Uterus (tissue), 3 donors: ENCODE measurements at regions not wholly inside any gene's neighbourhood (a gene's known extent, or its start where the extent isn't known, plus 50 kb on each side); places are given as distances from the start of the nearest gene placed in this dataset.
"Not testable (repeated sequence)": the region's sequence is repeated elsewhere in the genome, so short reads cannot be mapped to it uniquely, and the experiment has no call there.

Experiments used
- DNase-seq, 2 donors: peaks; one replicate each; pipeline ENCODE4 v3.0.0-alpha.2; 2019 to 2020
- H3K27ac ChIP-seq, 2 donors: fragments of 200-600 bp; sonication (generic); 1 replicate in 1 of 2; 2 replicates in 1 of 2; pipeline ENCODE4 v1.5.1; 2016 to 2018
- H3K27me3 ChIP-seq, 2 donors: fragments of 200-600 bp; sonication (generic); one replicate each; pipeline ENCODE4 v1.5.1; 2018 to 2019; ENCODE audit warnings: control low read depth in 1 of 2
- H3K36me3 ChIP-seq, 2 donors: fragments of 200-600 bp; sonication (generic); one replicate each; pipeline ENCODE4 v1.5.1; 2019; ENCODE audit warnings: control low read depth in 1 of 2
- H3K4me1 ChIP-seq, 2 donors: fragments of 200-600 bp; sonication (generic); one replicate each; pipeline ENCODE4 v1.5.1; 2018 to 2019; ENCODE audit warnings: control low read depth in 1 of 2
- H3K4me3 ChIP-seq, 2 donors: fragments of 200-600 bp; sonication (generic); 1 replicate in 1 of 2; 2 replicates in 1 of 2; pipeline ENCODE4 v1.5.1; 2018 to 2019; ENCODE audit warnings: mild to moderate bottlenecking in 1 of 2
- H3K9me3 ChIP-seq, 2 donors: fragments of 200-600 bp; sonication (generic); one replicate each; pipeline ENCODE4 v1.5.1; 2019; ENCODE audit warnings: control low read depth in 1 of 2
- POLR2A ChIP-seq, 2 donors: fragments of 450-650 bp; IDR thresholded peaks; one replicate each; pipeline ENCODE4 v1.6.1; 2016; ENCODE audit warnings: antibody characterized with exemption in 2 of 2, mild to moderate bottlenecking in 1 of 2, moderate library complexity in 1 of 2
- intact Hi-C: fragments of 100-400 bp; cut with DNase I; formaldehyde crosslinking; loops from one replicate; pipeline ENCODE4 v1.15.1; 2023; ENCODE audit warnings: low total_unique reads
- TF ChIP-seq, protein P1 (sequence below), 4 experiments: fragments of 200-600 bp in 2 of 4; fragments of 450-650 bp in 2 of 4; sonication (generic) in 2 of 4; IDR thresholded peaks; one replicate each; pipeline ENCODE4 v1.5.1; 2016 to 2019; ENCODE audit warnings: antibody characterized with exemption in 4 of 4, mild to moderate bottlenecking in 2 of 4, moderate library complexity in 1 of 4
- donor health status: DM: yes; HTN: yes; CAD: no.

- no peak for TF ChIP-seq POLR2A (IDR thresholded peaks at IDR 0.05)
- TF ChIP-seq, protein P1, sequence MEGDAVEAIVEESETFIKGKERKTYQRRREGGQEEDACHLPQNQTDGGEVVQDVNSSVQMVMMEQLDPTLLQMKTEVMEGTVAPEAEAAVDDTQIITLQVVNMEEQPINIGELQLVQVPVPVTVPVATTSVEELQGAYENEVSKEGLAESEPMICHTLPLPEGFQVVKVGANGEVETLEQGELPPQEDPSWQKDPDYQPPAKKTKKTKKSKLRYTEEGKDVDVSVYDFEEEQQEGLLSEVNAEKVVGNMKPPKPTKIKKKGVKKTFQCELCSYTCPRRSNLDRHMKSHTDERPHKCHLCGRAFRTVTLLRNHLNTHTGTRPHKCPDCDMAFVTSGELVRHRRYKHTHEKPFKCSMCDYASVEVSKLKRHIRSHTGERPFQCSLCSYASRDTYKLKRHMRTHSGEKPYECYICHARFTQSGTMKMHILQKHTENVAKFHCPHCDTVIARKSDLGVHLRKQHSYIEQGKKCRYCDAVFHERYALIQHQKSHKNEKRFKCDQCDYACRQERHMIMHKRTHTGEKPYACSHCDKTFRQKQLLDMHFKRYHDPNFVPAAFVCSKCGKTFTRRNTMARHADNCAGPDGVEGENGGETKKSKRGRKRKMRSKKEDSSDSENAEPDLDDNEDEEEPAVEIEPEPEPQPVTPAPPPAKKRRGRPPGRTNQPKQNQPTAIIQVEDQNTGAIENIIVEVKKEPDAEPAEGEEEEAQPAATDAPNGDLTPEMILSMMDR (IDR thresholded peaks at IDR 0.05), result peak; percentile 20 to 53 (median 40)
- no peak for DNase-seq
- H3K4me3 ChIP-seq, result no peak overlapping the region
- H3K9me3 ChIP-seq, result no peaks in the 10 kb centered on the region
- intact Hi-C loops, result no loop called here
- H3K27ac ChIP-seq, result no peak overlapping the region
- H3K36me3 ChIP-seq, result no peaks in the 10 kb centered on the region
- no peaks in the 10 kb centered on the region for H3K4me1 ChIP-seq
- H3K27me3 ChIP-seq, result no peaks in the 10 kb centered on the region
Measured at GRCh38 chr1:38586993-38587646, 272.5 kb downstream of the RRAGC start.

- Histone ChIP-seq H3K4me1 (no peaks in the 10 kb centered on the region), H3K36me3 (no peaks in the 10 kb centered on the region), H3K27ac (no peak overlapping the region), H3K4me3 (no peak overlapping the region), H3K9me3 (no peaks in the 10 kb centered on the region), H3K27me3 (no peaks in the 10 kb centered on the region)
- no peak for DNase-seq
- TF ChIP-seq, protein P1 (IDR thresholded peaks at IDR 0.05), result no peak
- no peak for TF ChIP-seq POLR2A (IDR thresholded peaks at IDR 0.05)
- intact Hi-C loops, result no loop called here
Measured at GRCh38 chr1:38585971-38586370, 273.6 kb downstream of the RRAGC start.

DNA sequence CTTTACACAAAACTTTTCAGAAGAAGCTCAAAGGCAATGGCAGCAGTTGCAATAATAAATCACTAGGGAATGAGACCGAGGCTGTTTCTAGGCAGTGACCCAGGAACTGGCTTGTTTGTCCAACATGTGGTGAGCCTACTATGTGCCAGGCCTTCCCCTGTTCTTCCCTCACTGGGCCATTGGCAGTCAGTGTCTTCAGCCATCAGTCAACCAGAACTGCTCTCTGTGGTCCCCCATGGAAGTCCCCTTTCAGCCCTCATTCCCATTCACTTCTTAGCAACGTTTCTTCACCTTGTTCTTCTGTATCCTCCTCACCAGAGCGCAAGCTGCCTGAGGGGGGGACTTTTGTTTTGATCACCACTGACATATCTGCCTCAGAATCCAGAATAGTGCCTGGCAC is 274.1 kb downstream of the RRAGC start:
- intact Hi-C loops, result no loop called here

DNA sequence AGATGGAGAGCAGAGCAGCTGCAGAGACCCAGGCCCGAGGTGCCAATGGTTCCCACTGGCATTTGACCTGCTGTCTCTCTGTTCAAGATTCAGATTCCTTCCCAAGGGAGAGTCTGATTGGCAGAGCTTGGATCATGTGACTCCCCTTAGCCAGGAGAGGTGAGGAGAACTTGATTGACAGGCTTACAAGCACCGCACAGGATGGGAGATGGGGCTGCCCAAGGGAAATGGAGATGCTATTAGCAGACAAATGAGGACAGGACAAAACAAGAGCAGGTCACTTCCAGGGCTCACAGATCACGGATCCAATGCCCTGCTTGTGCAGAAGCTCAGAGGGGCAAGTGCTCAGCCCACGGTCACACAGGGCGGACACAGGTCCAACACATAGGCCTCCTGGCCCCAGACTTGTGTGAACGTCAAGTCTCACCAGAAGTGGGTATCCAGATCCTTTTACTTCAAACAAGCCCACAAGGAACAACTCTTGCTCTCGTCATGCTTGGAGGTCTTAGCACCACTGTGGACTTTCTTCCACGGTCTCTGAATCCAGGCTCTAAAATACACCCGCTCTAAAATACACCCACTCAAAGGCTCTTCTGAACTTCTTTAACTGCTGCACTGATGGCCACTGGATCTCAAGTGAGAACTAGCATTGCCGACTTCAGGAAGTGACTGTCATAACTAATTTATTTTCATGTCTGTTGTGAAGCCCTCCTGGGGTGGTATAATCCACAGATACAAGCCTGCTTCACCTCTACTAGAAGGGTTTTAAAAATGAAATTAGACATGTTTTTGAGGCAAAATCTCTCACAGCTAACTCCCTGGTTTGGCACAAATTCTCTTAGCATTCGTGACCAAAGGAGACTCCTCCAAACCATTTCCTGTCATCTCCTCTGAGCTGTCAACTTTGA is 274.9 kb downstream of the RRAGC start:
- intact Hi-C loops, result no loop called here
- DNase-seq, result no peak
- no peak overlapping the region for H3K4me3 ChIP-seq
- no peaks in the 10 kb centered on the region for H3K36me3 ChIP-seq
- H3K27ac ChIP-seq, result no peak overlapping the region
- no peaks in the 10 kb centered on the region for H3K9me3 ChIP-seq
- peaks cover 0 to under 1% of the 10 kb centered on the region in 2 donors for H3K27me3 ChIP-seq
- no peaks in the 10 kb centered on the region for H3K4me1 ChIP-seq
- TF ChIP-seq, protein P1 (IDR thresholded peaks at IDR 0.05), result no peak
- TF ChIP-seq POLR2A (IDR thresholded peaks at IDR 0.05), result no peak

More for the DNA sequence above, 274.1 kb downstream of the RRAGC start:
- no peak for DNase-seq
- H3K27me3 ChIP-seq, result no peaks in the 10 kb centered on the region
- no peaks in the 10 kb centered on the region for H3K4me1 ChIP-seq
- no peak for TF ChIP-seq POLR2A (IDR thresholded peaks at IDR 0.05)
- TF ChIP-seq, protein P1 (IDR thresholded peaks at IDR 0.05), result no peak
- no peak overlapping the region for H3K27ac ChIP-seq
- H3K9me3 ChIP-seq, result no peaks in the 10 kb centered on the region
- H3K36me3 ChIP-seq, result no peaks in the 10 kb centered on the region
- H3K4me3 ChIP-seq, result no peak overlapping the region

GRCh38 chr1:38583287-38583686 is 276.3 kb downstream of the RRAGC start:
- H3K27me3 ChIP-seq, H3K4me1 ChIP-seq, H3K9me3 ChIP-seq, H3K27ac ChIP-seq, intact Hi-C loops, H3K36me3 ChIP-seq, H3K4me3 ChIP-seq, DNase-seq: not testable (repeated sequence)
